Osteoblast (primary cell): ENCODE measurements at regions not wholly inside any gene's neighbourhood (a gene's known extent, or its start where the extent isn't known, plus 50 kb on each side); places are given as distances from the start of the nearest gene placed in this dataset.

Experiments
- DNase-seq: peaks from one replicate; pipeline ENCODE4 v3.0.0; 2011; ENCODE audit warnings: low spot score, mixed read lengths; ENCODE audit not compliant: insufficient read length; ENCODE audit errors: missing footprints
- H2AFZ ChIP-seq: 2 replicates; pipeline ENCODE4 v1.6.0; 2011; ENCODE audit warnings: mild to moderate bottlenecking, low read length
- H3K27ac ChIP-seq: 2 replicates; pipeline ENCODE4 v1.5.1; 2011; ENCODE audit warnings: mild to moderate bottlenecking, low read depth, low read length, moderate library complexity
- H3K27me3 ChIP-seq: 2 replicates; pipeline ENCODE4 v1.6.0; 2012; ENCODE audit warnings: mild to moderate bottlenecking, control low read depth, inconsistent platforms, low read length, moderate library complexity; ENCODE audit not compliant: insufficient read depth
- H3K36me3 ChIP-seq: 2 replicates; pipeline ENCODE4 v1.5.1; 2011; ENCODE audit warnings: mild to moderate bottlenecking, low read length, control low read depth, moderate library complexity; ENCODE audit not compliant: insufficient read depth
- H3K4me1 ChIP-seq: 2 replicates; pipeline ENCODE4 v1.5.1; 2011; ENCODE audit warnings: mild to moderate bottlenecking, low read length, control low read depth, moderate library complexity; ENCODE audit not compliant: insufficient read depth
- H3K4me2 ChIP-seq: 2 replicates; pipeline ENCODE4 v1.6.0; 2011; ENCODE audit warnings: mild to moderate bottlenecking, low read length; ENCODE audit not compliant: insufficient read depth
- H3K4me3 ChIP-seq: fragments of 200-600 bp; sonication (generic); 3 replicates; pipeline ENCODE4 v1.5.1; 2012; ENCODE audit warnings: mild to moderate bottlenecking, low read length, inconsistent platforms; ENCODE audit not compliant: insufficient read depth
- H3K79me2 ChIP-seq: 2 replicates; pipeline ENCODE4 v1.6.0; 2012; ENCODE audit warnings: mild to moderate bottlenecking, low read length, control low read depth, inconsistent platforms; ENCODE audit not compliant: insufficient read depth
- H3K9me3 ChIP-seq: 2 replicates; pipeline ENCODE4 v1.5.1; 2011; ENCODE audit warnings: low read depth, low read length, control low read depth
- H4K20me1 ChIP-seq: 2 replicates; pipeline ENCODE4 v1.6.0; 2012; ENCODE audit warnings: mild to moderate bottlenecking, low read length, control low read depth; ENCODE audit not compliant: insufficient read depth
- CTCF ChIP-seq: IDR thresholded peaks from 2 replicates; pipeline ENCODE4 v1.5.1; 2011; ENCODE audit warnings: mild to moderate bottlenecking, low read depth, low read length, moderate library complexity; ENCODE audit errors: extremely low read depth

DNA sequence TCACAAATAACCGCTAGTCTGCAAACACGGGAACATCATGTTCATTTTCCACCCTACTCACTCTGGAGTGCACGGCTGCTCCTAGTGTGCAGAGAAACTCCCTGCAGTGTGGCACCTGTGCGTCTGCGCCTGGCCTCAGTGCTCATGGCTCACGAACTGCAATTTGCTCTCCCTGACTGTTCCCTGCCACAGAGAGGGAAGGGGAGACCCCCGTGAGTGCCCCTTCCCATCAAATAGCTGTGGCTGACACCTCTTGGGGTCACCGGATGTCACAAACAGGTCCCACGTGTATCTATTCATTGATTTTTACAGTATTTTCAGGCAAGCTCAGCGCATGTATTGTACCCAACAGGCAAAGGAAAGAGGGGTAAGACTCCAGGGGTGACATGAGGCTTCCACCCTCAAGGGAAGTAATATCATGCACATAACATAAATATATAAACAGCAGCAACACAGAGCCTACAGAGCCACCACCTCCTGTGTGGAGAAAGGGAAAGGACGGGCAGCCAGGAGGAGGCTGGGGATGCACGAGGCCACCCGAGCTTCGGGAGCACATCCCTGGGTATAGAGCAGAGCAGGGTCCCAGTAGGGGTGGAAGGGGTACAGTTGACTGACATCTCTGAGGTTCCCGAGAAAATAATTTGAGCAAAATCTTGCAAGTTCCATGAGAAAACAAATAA is 140.3 kb upstream of the SOX1 start:
- no peak for TF ChIP-seq CTCF
- Histone ChIP-seq H3K4me3 (no peak overlapping the region), H3K27me3 (no peaks in the 10 kb centered on the region), H4K20me1 (no peaks in the 10 kb centered on the region), H2AFZ (no peak overlapping the region), H3K4me1 (no peaks in the 10 kb centered on the region), H3K36me3 (no peaks in the 10 kb centered on the region), H3K27ac (no peak overlapping the region), H3K79me2 (no peaks in the 10 kb centered on the region), H3K4me2 (no peak overlapping the region), H3K9me3 (no peaks in the 10 kb centered on the region)
- peak; percentile 68 for DNase-seq

GRCh38 chr13:111927181-111927540 is 139.8 kb upstream of the SOX1 start:
- Histone ChIP-seq H2AFZ (no peak overlapping the region), H3K27me3 (no peaks in the 10 kb centered on the region), H3K4me1 (no peaks in the 10 kb centered on the region), H3K4me3 (no peak overlapping the region), H3K27ac (no peak overlapping the region), H3K79me2 (no peaks in the 10 kb centered on the region), H4K20me1 (no peaks in the 10 kb centered on the region), H3K36me3 (no peaks in the 10 kb centered on the region), H3K4me2 (no peak overlapping the region), H3K9me3 (no peaks in the 10 kb centered on the region)
- TF ChIP-seq CTCF = no peak
- no peak for DNase-seq

- TF ChIP-seq CTCF = no peak
- no peak overlapping the region for H3K4me3 ChIP-seq
These were observed 137.8 kb upstream of the SOX1 start for GRCh38 chr13:111929036-111929616.

DNA sequence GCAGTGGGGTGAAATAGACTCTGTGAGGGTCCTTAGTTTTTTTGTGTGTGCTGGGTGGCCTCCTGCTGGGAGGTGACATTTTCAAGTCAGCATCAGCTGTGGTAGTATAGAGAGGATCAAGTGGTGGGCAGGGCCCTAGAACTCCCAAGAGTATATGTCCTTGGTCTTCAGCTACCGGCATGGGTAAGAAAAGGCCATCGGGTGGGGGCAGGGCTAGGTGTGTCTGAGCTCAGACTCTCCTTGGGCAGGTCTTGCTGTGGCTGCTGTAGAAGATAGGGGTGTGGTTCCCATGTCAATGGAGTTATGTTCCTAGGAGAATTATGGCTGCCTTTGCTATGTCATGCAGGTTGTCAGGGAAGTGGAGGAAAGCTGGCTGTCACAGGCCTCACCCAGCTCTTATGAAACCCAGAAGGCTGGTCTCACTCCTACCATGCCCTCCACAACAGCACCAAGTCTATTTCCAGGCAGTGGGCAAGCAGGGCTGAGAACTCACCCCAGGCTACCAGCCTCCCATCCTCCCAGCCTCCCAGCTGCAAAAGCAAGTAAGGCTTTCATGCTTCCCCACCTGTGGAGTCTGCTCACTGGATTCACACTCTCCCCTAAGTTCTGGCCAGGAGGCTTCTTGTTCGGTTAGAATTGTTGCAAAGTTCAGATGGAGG is 130.6 kb upstream of the SOX1 start:
- Histone ChIP-seq H3K4me3 (no peak overlapping the region), H3K36me3 (no peaks in the 10 kb centered on the region), H3K4me1 (no peaks in the 10 kb centered on the region), H4K20me1 (no peaks in the 10 kb centered on the region), H3K9me3 (no peaks in the 10 kb centered on the region), H3K4me2 (no peak overlapping the region), H3K27me3 (no peaks in the 10 kb centered on the region), H3K79me2 (no peaks in the 10 kb centered on the region), H2AFZ (no peak overlapping the region), H3K27ac (no peak overlapping the region)
- no peak for TF ChIP-seq CTCF
- no peak for DNase-seq

More at GRCh38 chr13:111929036-111929616, 137.8 kb upstream of the SOX1 start:
- peak; percentile 23 for DNase-seq
- Histone ChIP-seq H3K36me3 (no peaks in the 10 kb centered on the region), H3K9me3 (no peaks in the 10 kb centered on the region), H2AFZ (no peak overlapping the region), H3K27me3 (no peaks in the 10 kb centered on the region), H3K27ac (no peak overlapping the region), H3K79me2 (no peaks in the 10 kb centered on the region), H3K4me2 (no peak overlapping the region), H4K20me1 (no peaks in the 10 kb centered on the region), H3K4me1 (no peaks in the 10 kb centered on the region)
